ENCODE measurements at regions not wholly inside any gene's neighbourhood (a gene's known extent, or its start where the extent isn't known, plus 50 kb on each side); places are given as distances from the start of the nearest gene placed in this dataset.

GRCh38 chr4:163762741-163763140, 268.3 kb downstream of the TMA16 start:
- DNase-seq = no peak

- no peak for DNase-seq
Observed at GRCh38 chr4:163764569-163764968, 270.1 kb downstream of the TMA16 start.

- DNase-seq = no peak
Observed at GRCh38 chr4:163768014-163768413, 273.5 kb downstream of the TMA16 start.

GRCh38 chr4:163772238-163772637, 277.7 kb downstream of the TMA16 start:
- no peak for DNase-seq

- no peak for DNase-seq
Observed at GRCh38 chr4:163773940-163774339, 279.4 kb downstream of the TMA16 start.

GRCh38 chr4:163776957-163777356, 282.5 kb downstream of the TMA16 start:
- DNase-seq = no peak

- DNase-seq = no peak
Observed at GRCh38 chr4:163781726-163782125, 287.2 kb downstream of the TMA16 start.

GRCh38 chr4:163790231-163790630, 295.7 kb downstream of the TMA16 start:
- DNase-seq = no peak

- no peak for DNase-seq
Observed at GRCh38 chr4:163795885-163796284, 301.4 kb downstream of the TMA16 start.

GRCh38 chr4:163804001-163804400, 309.5 kb downstream of the TMA16 start:
- DNase-seq = no peak

GRCh38 chr4:163806653-163807052, 312.2 kb downstream of the TMA16 start:
- DNase-seq = no peak

GRCh38 chr4:163808011-163808410, 313.5 kb downstream of the TMA16 start:
- DNase-seq = no peak

- DNase-seq = no peak
Observed at GRCh38 chr4:163810755-163811154, 316.3 kb downstream of the TMA16 start.

- DNase-seq = no peak
Observed at GRCh38 chr4:163815776-163816175, 321.3 kb downstream of the TMA16 start.

GRCh38 chr4:163816494-163816893, 322.0 kb downstream of the TMA16 start:
- DNase-seq = no peak

- no peak for DNase-seq
Observed at GRCh38 chr4:163818673-163819072, 324.2 kb downstream of the TMA16 start.

GRCh38 chr4:163833669-163834068, 339.2 kb downstream of the TMA16 start:
- no peak for DNase-seq

GRCh38 chr4:163846008-163846407, 351.5 kb downstream of the TMA16 start:
- DNase-seq = no peak

- no peak for DNase-seq
Observed at GRCh38 chr4:163852246-163852645, 357.8 kb downstream of the TMA16 start.

GRCh38 chr4:163857903-163858302, 363.4 kb downstream of the TMA16 start:
- DNase-seq = no peak

- no peak for DNase-seq
Observed at GRCh38 chr4:163858515-163858914, 364.0 kb downstream of the TMA16 start.

- DNase-seq = no peak
Observed at GRCh38 chr4:163863082-163863481, 368.6 kb downstream of the TMA16 start.

- DNase-seq = no peak
Observed at GRCh38 chr4:163865010-163865409, 370.5 kb downstream of the TMA16 start.

- DNase-seq = no peak
Observed at GRCh38 chr4:163866728-163867315, 372.3 kb downstream of the TMA16 start.

- DNase-seq = no peak
Observed at GRCh38 chr4:163868445-163868844, 374.0 kb downstream of the TMA16 start.
